GM12891 (cell line): ENCODE measurements at regions not wholly inside any gene's neighbourhood (a gene's known extent, or its start where the extent isn't known, plus 50 kb on each side); places are given as distances from the start of the nearest gene placed in this dataset.

Experiments
- DNase-seq: peaks from one replicate; pipeline ENCODE4 v3.0.0; 2011; ENCODE audit warnings: low spot score; ENCODE audit not compliant: insufficient read length
- FAIRE-seq: peaks from 2 replicates; lab custom pipeline; 2011; peaks lifted over from hg19 to GRCh38; lab: Jason Lieb, UNC
- PAX5 ChIP-seq: IDR thresholded peaks from 2 replicates; pipeline ENCODE4 v1.6.1; 2011; ENCODE audit warnings: low read length, moderate library complexity, mild to moderate bottlenecking; ENCODE audit not compliant: insufficient read depth, severe bottlenecking
- POLR2A ChIP-seq: IDR thresholded peaks from 2 replicates; pipeline ENCODE4 v1.6.1; 2011; ENCODE audit warnings: low read depth, low read length, control low read depth
- POLR2AphosphoS5 ChIP-seq: IDR thresholded peaks from 2 replicates; pipeline ENCODE4 v1.6.1; 2011; ENCODE audit warnings: low read depth, low read length, control low read depth
- POU2F2 ChIP-seq: IDR thresholded peaks from 2 replicates; pipeline ENCODE4 v1.6.1; 2011; ENCODE audit warnings: low read depth, mild to moderate bottlenecking, control low read depth, low read length, moderate library complexity
- SPI1 ChIP-seq: IDR thresholded peaks from 2 replicates; pipeline ENCODE4 v1.6.1; 2011; ENCODE audit warnings: low read depth, low read length, control low read depth
- TAF1 ChIP-seq: IDR thresholded peaks from 2 replicates; pipeline ENCODE4 v1.6.1; 2011; ENCODE audit warnings: low read depth, low read length, control low read depth

DNA sequence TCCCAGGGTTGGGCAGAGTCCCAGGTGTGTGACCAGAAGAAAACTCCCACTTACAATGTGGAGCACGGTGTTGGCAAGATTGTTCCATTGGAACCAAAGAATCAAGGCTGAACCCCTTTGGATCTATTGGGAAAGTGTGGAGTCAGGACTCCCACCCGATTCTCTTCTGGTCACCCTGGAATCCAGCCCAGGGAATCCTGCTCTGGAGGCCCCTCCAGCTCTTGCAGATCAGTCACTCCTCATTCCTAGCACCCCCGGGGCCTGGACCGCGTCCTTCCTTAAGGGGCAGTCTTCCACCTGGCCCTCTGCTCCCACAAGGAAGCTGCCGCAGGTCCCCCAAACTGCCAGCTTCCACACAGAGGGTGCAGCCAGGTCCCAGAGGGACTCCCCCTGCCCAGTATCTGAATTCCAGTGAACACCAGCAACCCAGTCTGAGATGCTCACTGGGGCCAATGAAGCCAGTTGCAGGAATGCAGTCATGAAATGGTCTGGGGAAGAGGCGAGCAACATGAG is 170.1 kb downstream of the GADD45G start:
- TF ChIP-seq POLR2AphosphoS5 (no peak), POU2F2 (no peak), SPI1 (no peak), PAX5 (no peak), TAF1 (no peak), POLR2A (no peak)
- FAIRE-seq (no peak), DNase-seq (no peak)

DNA sequence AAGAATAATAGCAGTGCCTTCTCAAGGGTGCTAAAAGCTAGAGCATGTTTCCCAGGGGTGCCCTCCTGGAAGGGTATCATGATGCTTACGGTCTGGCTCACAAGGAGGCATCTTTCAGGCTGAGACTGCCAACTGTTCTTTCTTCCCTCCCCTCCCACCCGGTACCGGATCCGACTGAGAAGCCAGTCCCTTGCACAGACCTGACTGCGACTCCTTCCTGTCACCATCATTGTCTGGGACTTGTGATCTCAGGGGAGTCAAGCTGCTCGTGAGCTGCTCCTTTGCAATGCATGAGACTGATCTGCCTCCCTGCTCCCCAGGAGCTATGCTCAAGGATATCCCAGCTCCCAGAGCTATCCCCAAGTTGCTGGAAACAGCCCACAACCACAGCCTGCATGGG is 170.8 kb downstream of the GADD45G start:
- FAIRE-seq (no peak), DNase-seq (no peak)
- TF ChIP-seq PAX5 (no peak), POU2F2 (no peak), POLR2A (no peak), POLR2AphosphoS5 (no peak), SPI1 (no peak), TAF1 (no peak)

DNA sequence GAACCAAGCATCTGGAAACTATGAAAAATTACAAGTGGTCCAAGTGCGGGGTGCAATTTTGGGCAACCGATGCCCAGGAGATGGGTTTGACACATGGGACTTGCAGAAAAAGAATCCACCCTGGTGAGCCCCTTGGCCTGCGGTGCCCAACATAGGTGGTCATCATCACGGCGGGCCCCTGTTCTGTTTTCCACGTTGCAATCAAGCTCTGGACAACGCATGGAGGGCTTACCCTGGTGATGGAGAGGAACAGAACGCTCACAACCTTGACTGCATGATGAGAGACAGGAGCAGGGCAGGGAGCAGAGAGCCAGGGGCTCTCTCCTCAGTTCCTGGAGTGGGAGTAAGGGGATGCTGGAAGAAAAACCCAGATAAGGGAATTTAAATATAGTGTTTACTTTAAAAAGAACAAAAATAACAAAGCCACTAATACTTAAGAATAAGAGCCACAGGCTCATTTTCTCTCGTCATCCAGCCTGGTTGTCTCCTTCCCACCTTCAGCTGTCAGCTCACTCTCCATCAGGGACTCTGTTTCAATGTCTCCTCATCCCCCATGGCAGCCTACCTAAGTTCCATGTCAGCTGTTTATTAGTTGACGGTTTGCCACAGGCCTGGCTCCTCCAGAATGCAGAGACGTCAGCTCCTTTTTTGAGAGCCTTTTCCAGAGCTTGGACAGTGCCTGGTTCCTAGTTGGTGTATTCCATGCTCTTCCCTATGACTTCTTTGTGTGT is 172.1 kb downstream of the GADD45G start:
- FAIRE-seq (no peak), DNase-seq (no peak)
- TF ChIP-seq PAX5 (no peak), TAF1 (no peak), SPI1 (no peak), POLR2A (no peak), POLR2AphosphoS5 (no peak), POU2F2 (no peak)

DNA sequence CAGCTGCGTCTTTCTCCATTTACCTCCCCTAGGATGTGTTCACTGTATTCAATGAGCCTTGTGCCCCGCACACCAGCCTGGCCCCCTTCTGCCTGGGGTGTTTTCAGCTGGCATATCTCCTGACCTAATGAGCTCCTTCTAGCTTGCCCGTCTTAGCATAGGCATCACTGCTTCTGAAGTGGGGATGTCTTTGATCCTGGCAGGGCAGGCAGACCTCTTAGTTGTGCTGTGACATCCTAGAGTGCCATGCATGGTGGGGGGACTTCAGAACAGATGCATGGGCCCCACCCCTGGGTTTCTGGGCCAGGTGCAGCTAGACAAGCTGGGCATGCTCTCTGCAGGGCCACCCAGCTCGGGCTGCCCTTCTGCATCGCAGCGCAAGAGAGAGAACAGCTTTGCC is 172.7 kb downstream of the GADD45G start:
- no peak for FAIRE-seq
- TF ChIP-seq POLR2AphosphoS5 (no peak), POLR2A (no peak), PAX5 (no peak), SPI1 (no peak), POU2F2 (no peak), TAF1 (no peak)

DNA sequence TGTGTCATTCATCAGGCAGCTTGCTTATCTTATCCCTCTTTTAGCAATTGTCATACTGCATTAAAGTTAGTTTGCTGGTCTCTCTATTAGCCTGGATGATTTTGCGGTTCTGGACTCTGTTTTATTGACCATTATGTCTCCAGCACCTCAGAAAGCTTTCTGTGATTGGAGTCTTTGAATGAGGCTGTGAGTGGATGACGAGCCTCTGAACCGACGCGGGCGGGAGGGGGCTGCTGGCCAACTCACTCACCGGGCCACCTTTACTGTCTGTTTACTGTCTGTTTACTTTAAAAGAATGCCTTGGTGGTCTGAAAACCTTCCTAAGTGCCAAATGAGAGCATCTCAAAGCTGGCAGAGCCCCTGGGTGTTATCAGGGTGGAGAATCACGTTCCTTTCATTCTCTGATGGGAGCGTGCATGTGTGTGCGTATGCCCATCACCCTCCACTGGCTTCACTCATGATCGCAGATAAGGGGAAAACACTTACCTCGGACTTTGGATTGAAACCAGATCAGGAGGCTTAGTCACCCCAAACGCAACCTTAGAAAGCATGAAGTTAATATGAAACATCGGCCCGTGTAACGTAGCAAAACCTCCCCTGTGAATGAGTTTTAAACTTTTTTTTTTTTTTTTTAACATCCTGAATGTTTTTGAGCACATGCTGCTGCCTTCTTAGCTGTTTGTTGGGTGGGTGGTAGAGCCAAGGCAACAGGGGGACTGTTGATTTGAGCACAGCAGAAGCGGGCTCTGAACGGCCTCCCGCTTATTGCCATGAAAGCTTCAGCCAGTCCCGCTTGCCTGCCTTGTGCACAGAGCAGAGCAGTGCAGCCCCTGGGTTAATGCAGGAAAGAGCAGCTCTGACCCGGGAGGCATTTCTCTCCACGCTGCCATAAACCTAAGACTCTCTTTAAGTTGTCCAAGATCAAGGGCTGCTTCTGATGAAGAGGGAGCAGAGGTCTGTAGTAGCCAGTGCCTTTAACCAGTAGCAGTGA is 173.6 kb downstream of the GADD45G start:
- FAIRE-seq (no peak), DNase-seq (no peak)
- TF ChIP-seq SPI1 (no peak), PAX5 (no peak), POU2F2 (no peak), TAF1 (no peak), POLR2A (no peak), POLR2AphosphoS5 (no peak)

More for the DNA sequence above, 172.7 kb downstream of the GADD45G start:
- no peak for DNase-seq

DNA sequence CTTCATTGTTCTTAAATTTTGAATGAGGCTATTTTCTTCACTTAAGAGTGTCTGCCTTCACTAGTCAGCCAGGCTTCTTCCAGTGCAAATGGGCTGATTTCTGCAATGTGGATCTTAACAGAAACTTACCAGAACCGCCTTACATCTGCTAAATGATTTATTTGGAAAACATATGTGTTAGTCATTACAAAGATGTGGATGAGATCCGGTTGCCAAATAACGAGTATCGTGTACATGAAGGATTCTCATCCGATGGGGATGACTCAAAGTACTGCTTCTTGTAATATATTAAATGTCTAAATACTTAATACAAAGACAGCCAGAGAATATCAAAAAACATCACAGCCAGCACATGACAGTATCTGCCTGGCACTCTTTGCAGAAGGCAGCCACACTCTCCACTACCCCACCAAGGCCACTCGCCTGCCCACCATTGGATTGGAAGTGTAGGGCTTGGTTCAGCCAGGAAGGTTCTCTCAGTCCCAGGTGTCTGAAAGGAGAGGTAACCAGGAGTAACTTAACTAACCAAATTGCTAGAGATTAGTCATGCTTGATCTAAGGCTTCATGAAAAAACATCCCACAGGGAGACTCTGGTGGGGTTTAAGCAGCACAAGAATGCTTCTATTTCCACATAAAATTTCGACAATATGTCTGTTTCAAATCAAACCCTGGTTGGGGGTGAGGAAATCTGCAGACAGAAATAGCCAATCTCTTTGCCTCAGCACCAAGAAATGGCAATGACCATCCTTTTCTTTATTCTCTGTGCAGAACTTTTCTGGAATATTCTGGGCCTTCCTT is 174.8 kb downstream of the GADD45G start:
- DNase-seq (no peak), FAIRE-seq (no peak)
- TF ChIP-seq TAF1 (no peak), PAX5 (no peak), POLR2A (no peak), SPI1 (no peak), POU2F2 (no peak), POLR2AphosphoS5 (no peak)

DNA sequence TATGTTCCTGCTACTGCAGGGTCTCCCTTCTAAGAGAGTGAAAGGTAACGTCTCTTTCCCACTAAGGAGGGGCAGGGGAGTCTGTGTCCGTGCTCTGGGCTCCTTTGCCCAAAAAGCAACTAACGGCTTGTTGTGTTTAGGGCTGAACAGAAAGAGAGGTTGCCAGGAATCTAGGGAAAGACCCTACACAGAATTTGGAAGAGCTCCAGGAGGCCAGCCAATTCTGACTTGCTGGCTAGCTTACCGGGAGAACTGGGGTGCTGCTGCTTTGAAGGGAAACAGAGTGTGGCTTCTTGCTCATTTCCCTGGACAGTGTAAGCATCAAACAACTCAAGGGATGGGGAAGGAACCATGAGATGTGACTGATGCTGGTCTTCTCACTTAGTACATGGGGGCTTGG is 176.1 kb downstream of the GADD45G start:
- no peak for DNase-seq
- no peak for TF ChIP-seq TAF1
- no peak for TF ChIP-seq POU2F2
- no peak for TF ChIP-seq SPI1
- no peak for TF ChIP-seq POLR2AphosphoS5
- no peak for TF ChIP-seq PAX5
- FAIRE-seq = no peak

DNA sequence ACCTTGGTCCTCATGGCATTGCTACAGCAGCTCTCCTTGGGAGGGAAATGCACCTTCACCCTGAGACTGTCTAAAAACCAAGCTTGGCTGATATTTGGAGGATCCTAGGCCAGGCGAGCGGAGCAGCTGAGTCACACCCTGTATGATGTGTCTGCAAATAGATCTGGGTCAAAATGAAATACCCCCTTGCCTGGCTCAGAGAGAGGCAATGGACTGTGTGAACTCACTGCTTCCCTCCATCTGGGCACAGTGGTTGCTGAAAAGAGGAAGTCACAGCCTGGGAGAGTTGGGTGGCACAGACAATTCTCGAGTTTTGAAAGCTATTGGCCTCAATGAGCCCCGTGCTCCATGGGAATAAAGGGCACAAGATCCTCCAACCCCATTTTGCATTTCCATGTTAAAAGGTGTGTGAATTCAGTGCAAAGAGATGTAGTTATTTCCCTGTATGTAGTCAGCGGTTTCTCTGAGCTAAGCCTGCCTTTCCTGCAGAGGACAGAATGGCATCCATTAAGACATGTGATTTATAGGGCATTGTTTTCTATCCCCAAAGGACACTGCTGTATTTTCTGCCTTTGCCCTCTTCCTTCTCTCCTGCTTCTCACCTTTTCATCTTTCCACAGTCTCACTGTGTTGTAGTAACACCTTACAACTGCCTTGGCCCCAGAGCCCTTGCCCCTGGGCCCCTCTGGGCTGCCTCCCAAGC is 177.2 kb downstream of the GADD45G start:
- peak; percentile 92 for FAIRE-seq

More for the DNA sequence above, 177.2 kb downstream of the GADD45G start:
- DNase-seq = peak; percentile 17
- no peak for TF ChIP-seq POU2F2
- TF ChIP-seq SPI1 = peak; percentile 95
- no peak for TF ChIP-seq POLR2AphosphoS5
- no peak for TF ChIP-seq TAF1
- TF ChIP-seq POLR2A = no peak
- no peak for TF ChIP-seq PAX5
